SH-SY5Y (cell line): ENCODE measurements at regions not wholly inside any gene's neighbourhood (a gene's known extent, or its start where the extent isn't known, plus 50 kb on each side); places are given as distances from the start of the nearest gene placed in this dataset.

Experiments used
- GATA2 ChIP-seq: IDR thresholded peaks from 2 replicates; pipeline ENCODE4 v1.6.1; 2011; ENCODE audit warnings: mild to moderate bottlenecking, low read depth, low read length
- GATA3 ChIP-seq: IDR thresholded peaks from 2 replicates; pipeline ENCODE4 v1.6.1; 2011; ENCODE audit warnings: low read depth, mild to moderate bottlenecking, low read length, moderate library complexity

DNA sequence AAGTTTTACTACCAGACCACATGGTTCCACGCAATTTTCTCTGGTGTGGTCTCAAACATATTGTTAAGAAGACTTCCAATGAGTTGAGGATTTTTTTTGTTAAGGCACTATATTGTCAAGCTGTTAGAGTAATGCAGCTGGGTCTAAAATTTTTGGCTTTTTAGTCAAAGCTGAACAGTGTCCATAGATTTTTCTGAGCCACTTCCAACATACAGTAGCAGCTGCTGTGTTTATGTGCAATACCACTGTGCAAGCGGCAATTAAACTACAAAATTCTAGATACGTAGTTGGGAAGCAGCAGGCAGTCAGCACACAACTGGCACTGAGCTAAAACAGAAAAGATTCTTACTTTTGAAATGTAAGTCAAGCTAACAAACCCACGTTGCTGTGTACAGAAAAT is 1551.1 kb upstream of the AGA start:
- no peak for TF ChIP-seq GATA3
- TF ChIP-seq GATA2 = no peak
